ENCODE measurements at regions not wholly inside any gene's neighbourhood (a gene's known extent, or its start where the extent isn't known, plus 50 kb on each side); places are given as distances from the start of the nearest gene placed in this dataset.
"Not testable (repeated sequence)": the region's sequence is repeated elsewhere in the genome, so short reads cannot be mapped to it uniquely, and the experiment has no call there.

DNA sequence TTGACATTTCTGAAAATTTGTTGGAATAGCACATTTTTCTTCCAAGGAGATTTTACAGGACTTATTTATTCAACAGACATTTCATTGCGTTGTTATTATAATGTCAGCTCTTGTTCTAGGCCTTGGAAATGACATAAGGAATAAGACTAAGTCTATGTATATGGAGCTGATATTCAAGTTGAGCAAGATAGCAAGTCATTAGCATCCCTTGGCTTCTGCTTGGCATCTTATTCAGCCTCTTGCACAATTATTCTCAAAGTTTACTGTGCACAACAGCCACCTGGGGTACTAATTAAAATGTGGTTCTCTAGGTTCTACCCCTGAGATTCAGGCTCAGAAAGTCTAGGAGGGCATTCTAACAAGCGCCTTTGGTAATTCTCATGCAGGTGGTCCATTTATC is 304.8 kb upstream of the DDI1 start:
- DNase-seq (ENCODE audit: low read depth): no peak

DNA sequence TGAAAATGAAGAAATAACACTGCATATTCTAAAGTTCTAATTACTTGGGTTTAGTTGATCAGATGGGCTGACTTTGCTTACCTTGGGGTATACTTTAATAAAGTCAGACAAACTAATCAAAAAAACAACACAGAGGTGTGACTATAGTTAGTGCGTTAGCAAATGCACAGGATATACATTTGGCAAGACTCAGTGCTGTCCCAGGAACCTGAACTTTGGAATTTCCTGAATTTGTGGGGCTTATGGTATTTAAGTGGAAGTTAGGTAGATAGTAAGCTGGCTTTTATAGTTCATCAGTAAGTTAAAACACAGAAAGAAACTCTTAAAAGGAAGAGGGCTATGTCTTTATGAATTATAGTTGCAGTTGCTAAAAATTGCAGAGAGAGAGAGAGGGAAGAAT is 302.6 kb upstream of the DDI1 start:
- no peak for DNase-seq (ENCODE audit: low read depth)

DNA sequence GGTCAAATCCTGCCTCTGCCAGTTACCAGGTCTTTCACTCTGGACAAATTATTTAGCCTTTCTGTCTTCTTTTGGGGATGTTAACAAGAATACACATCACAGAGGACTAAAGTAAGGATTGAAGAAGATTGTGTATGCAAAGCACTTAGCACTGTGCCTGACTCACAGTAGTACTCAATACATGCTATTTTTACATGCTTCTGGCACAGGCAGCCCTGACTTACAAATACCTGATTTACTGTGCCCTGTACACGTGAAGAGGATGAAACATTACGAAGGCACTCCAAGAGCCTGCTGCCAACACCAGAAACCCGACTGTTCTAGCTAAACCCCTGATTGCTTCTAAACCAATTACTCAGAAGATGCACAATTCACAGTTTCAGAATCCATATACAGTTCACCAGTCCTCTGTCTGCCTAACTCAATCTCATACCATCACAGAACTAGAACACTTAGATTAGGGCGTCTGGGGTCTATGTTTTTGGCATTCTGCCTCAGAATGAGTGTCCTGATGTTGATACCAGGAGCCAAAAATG is 300.9 kb upstream of the DDI1 start:
- no peak for DNase-seq (ENCODE audit: low read depth)

DNA sequence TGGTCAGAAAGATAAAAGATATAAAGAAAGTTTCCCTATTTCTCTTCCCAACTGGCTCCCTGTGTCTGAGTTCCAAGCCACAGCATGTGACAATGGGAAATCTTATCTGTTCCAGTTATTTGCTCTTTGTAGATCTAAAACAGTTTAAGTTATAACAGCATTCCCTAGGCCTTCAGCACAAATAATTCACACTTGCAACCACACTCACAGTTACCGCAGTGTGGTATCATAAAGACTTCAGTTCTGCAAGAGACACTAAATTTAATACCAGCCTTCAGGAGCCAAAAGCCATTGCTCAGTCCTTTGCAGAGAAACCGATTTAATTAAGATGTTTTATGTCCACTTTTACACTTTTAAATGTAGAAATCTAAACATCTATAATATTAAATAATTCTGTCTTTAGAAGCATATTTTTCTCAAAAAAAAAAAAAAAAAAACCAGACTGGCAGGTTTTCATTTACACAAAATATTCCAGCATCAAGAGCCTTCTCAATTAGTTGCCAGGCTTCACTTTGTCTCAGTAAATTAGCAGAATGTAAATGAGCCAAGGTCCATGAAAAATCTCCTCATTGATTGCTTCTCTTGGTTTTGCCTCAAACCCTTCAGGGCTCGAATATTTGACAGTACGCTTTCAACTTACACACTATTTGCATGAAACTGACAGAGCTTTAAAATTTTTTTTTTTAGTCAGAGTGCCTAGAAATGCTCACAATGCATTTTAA is 300.0 kb upstream of the DDI1 start:
- no peak for DNase-seq (ENCODE audit: low read depth)

DNA sequence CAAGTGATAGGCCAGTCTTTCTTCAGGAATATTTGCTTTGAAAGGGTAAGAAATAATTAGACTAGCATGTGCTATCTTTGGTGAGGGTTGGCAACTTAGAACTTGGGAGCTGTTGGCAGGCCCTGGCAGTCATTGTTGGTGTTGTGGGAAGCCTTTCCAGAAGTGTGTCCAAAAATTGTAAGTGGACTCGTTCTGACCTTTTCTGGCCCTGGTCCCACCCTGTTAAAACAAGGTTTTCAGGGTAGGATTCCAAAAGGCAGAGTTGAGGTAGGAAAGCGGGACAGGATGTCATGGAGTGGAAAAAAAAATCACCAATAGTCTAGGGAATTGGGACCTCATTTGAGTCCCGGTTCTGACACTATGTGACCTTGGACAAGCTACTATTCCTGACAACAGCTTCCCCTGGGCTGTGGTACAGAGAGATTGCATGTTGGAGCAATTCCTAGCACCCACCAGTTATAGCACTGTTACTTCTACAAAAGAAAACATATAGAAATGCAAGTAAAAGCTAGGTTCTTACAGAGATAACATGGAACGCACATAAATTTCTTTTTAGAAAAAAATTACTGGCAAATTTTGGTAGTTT is 299.3 kb upstream of the DDI1 start:
- DNase-seq (ENCODE audit: low read depth): no peak

DNA sequence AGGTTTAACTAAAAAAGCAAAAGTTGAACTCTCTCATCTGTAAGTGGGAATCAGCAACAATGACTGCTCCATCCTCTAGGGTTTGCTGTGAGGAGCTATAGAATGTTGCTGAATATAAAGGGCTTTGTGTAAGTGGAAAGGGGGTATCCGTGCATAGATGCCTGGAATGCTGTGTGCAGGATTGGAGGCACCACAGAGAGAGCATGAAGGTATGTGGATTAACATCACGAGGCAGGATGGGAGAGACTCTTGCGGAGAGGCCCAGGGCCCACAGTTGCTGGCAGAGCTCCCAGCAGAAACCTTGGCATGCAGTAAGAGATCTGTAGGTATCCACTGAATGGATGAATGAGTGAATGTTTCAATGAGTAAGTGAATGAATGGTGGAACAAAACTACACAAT is 298.7 kb upstream of the DDI1 start:
- DNase-seq (ENCODE audit: low read depth): no peak

DNA sequence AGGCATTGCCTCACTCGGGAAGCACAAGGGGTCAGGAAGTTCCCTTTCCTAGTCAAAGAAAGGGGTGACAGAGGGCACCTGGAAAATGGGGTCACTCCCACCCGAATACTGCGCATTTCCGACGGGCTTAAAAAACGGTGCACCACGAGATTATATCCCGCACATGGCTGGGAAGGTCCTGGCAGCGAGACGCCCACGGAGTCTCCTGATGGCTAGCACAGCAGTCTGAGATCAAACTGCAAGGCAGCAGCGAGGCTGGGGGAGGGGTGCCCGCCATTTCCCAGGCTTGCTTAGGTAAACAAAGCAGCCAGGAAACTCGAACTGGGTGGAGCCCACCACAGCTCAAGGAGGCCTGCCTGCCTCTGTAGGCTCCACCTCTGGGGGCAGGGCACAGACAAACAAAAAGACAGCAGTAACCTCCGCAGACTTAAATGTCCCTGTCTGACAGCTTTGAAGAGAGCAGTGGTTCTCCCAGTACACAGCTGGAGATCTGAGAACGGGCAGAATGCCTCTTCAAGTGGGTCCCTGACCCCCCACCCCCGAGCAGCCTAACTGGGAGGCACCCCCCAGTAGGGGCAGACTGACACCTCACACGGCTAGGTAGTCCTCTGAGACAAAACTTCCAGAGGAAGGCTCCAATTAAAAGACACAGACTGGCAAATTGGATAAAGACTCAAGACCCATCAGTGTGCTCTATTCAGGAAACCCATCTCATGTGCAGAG is 297.2 kb upstream of the DDI1 start:
- not testable (repeated sequence) for DNase-seq (ENCODE audit: low read depth)

DNA sequence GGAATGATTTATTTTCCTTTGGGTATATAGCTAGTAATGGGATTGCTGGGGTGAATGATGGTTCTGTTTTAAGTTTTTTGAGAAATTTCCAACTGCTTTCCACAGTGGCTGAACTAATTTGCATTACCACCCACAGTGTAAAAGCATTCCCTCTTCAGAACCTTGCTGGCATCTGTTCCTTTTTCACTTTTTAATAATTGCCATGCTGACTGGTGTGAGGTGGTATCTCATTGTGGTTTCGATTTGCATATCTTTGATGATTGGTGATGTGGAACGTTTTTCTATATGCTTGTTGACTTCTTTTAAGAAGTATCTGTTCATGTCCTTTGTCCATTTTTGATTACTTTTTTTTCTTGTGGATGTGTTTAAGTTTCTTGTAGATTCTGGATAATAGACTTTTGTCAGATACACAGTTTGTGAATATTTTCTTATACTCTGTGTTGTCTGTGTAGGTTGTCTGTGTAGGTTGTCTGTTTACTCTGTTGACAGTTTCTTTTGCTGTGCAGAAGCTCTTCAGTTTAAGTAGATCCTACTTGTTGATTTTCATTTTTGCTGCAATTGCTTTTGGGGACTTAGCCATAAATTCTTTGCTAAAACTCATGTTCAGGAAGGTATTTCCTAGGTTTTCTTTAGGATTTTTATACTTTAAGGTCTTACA is 291.8 kb upstream of the DDI1 start:
- DNase-seq (ENCODE audit: low read depth): no peak

DNA sequence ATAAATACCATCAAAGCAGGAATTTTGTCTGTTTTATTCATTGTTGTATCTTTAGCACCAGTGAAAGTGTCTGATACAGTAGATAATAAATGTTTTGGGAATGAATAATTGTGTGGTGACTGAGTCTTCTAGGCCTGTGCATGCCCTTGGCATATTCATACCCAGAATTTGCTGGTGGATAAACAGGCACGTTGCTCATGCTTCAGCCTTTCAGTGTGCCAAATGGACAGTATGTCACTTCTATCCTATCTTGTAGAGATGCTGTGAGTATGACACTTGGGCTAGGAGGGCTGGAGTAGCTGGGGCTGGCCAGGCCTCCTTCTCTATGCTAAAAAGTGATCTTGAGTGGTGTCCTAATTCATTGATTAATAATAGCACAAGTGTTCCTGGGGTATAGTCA is 287.3 kb upstream of the DDI1 start:
- DNase-seq (ENCODE audit: low read depth): no peak

DNA sequence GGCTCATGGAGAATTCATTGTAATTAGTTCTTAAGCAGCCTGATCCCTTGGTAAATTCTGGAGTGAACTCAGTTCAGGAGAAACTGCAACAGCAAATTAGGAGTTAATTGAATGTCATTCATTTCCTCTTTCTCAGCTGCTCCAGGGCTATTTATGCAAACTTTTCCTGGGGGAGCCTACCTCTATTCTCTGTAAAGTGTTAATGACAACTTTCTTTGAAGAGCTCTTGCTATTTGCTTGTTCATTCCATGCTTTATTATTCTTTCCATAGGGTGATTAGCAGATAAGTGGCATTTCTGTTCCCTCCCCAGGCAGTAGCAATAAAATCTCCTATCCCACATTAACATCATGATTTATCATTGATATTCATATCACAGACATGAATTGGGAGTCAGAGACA is 267.6 kb upstream of the DDI1 start:
- no peak for DNase-seq (ENCODE audit: low read depth)

DNA sequence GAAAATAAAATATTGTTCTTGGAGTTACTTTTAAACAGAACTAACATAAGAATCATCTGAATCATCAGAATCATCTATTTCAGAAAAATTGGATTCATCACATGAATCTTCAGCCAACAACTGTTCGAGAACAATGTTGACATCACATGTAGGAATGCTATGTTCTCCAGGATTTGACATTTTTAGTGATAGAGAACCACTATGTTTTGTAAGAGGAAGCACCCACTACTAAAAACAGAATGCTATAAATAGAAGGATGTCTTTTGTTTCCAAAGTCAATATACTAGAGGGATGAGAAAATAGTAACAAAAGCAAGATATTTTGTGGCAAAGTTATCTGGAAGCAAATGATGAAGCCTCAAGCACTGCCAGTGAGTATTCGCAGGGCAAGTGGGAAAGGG is 263.4 kb upstream of the DDI1 start:
- no peak for DNase-seq (ENCODE audit: low read depth)

DNA sequence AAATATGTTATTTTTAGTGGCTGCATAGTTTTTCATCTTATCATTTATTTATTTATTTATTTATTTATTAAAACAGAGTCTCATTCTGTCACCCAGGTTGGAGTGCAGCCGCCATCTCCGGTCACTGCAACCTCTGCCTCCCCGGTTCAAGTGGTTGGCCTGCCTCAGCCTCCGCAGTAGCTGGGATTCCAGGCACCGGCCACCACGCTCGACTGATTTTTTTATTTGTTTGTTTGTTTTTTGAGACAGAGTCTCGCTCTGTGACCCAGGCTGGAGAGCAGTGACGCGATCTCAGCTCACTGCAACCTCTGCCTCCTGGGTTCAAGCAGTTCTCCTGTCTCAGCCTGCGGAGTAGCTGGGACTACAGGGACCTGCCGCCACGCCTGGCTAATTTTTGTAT is 262.9 kb upstream of the DDI1 start:
- DNase-seq (ENCODE audit: low read depth): no peak

DNA sequence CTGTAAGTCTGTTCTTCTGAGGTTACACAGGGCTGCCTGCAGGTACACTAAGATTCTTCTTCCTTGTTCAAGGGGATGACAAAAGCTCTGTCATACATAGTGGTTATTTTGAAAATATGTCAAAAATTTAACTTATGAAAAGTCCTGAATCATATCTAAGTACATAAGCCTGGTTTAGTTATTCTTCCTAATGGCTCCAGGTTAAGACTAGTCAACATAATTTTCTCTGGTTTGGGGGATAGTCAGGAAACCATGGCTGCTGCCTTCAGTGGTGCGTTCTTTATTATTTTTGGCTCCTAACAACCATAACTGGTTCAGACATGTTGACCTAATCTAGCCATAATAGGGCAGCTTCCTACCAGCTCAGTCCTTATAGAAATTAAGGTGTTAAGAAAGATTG is 257.4 kb upstream of the DDI1 start:
- DNase-seq (ENCODE audit: low read depth): no peak

DNA sequence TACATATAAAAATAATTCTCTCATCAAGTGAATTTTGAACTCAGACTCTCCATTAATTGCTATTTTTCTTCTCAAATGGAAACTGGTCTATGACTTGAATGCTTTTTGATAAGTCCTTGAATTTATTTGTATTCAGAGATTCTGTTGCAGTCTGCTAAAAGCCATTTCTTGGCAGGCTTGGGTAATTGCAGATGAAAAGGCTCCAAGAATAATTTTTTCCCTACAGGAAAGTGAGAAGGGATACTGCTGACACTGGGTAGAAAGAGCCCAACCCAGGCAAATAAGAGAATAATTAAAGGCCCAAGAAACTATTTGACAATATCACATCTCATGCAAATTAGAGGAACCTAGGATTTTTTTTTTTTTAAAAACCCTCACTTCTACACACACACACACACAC is 246.5 kb upstream of the DDI1 start:
- no peak for DNase-seq (ENCODE audit: low read depth)

DNA sequence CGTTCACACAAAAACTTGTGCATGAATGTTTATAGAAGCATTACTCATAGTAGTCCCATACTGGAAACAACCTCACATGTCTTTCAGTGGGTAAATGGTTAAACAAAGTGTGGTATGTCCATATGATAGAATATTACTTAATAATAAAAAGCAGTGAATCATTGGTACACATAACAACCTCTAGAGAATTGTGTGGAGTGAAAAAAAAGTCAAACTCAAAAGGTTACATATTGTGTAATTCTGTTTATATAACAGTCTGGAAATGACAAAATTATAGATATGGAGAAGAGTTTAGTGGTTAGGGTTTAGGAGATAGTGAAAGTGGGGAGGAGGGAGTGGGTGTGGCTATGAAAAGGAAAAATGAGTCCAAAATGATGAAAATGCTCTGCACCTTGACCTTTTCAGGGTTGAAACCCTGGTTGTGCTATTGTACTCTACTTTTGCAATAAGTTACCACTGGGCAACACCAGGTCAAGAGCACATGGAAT is 243.4 kb upstream of the DDI1 start:
- DNase-seq (ENCODE audit: low read depth): no peak

DNA sequence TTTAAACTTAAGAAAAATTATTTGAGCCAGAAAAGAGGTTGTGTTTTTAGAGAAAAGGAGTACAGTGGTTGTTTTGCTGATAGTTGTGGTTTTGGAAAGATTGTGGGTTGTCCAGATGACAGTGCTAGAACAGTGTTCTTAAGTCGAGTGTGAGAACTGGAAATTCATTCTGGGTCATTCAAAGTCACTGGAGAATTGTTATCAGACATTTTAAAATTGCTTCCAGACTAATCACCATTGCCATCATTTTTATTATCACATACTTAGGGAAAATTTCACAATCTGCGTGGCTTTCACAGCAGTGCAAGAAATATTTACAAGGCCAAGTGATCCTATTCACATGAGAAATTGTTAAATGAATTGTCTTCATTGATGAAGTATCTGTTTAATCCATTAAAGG is 242.2 kb upstream of the DDI1 start:
- DNase-seq (ENCODE audit: low read depth): no peak

DNA sequence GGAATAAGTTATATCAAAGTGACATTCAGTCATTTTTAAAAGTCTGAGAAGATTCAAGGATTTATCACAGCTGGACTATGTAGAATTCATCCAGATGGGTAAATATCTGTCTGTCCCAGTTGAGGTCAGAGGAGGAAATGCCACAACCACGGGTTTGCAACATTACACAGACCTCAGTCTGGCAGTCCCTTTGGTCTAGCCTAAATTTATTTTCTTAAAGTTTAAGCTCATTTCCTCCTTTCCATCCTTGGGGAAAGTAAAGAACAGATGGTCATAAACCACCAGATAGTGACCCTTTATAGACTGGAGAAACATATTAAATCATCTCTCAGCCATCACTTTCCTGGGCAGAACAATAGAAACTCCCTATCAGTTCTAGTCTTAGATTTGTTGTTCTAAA is 238.4 kb upstream of the DDI1 start:
- no peak for DNase-seq (ENCODE audit: low read depth)

DNA sequence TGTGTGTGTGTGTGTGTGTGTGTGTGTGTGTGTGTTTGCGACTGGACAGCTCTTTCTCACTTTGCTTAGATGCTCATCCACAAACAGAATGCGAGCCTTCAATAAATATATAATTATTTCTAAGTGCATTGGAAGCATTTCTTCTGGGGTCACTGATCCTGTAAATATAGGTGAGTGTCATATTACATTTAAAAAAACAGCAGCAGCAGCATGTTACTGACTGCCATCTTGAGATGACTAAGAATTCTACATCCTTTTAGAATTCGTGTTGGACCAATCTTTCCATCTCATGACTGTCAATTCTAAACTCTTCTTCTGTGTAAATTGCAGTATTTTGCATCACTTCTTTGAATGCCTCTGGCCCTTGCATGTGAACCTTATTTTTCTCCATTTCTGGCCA is 238.0 kb upstream of the DDI1 start:
- DNase-seq (ENCODE audit: low read depth): no peak

DNA sequence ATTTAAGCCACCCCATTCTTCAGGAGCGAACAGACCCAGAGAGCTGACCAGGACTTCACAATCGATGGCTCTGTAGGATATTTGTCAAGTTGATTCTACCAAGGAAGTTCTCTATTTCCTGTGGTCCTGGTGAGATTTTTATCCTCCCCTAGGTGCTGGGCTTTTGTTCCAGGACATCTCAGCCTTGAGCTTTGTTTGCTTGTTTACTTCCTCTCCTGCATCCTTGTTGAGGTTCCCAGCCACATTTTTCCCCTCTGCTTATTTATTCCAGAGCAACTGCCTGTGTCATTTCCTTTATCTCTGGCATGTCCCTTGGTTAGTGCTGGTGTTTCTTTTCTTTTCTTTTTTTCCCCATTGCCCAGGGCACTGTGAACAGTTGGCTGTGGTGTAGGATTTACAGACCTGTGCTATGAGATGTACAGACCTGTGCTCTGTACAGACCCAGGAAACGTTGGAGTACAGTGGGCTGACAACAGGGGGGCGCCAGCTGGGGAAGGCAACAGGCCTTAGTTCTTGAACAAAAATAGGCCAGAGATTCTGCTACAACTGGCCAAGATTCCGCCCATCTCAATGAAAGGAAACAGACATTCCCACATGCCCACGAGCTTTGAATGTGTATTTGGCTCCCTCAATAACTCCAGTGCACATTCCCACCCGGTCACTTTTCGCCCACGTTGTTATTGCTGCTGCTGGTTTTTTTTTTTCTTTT is 235.9 kb upstream of the DDI1 start:
- DNase-seq (ENCODE audit: low read depth): no peak

DNA sequence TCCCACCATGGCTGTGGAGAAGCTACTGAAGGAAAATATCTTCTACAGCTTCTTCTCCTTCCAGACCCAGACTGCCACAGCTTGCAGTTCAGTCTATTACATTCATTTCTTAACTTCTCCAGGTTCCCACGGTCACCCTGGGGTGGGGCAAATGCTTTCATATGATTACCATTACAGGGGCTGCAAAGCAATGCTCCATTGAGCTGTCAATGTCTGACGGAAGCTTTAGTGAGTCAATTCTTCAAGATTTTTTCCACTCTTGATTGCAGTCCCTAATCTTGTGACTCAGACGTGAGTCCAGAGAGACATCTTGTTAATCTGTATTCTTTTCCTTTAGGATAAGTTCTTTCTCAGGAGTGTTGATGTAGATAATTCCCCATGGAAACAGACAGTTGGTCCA is 233.4 kb upstream of the DDI1 start:
- DNase-seq (ENCODE audit: low read depth): no peak

DNA sequence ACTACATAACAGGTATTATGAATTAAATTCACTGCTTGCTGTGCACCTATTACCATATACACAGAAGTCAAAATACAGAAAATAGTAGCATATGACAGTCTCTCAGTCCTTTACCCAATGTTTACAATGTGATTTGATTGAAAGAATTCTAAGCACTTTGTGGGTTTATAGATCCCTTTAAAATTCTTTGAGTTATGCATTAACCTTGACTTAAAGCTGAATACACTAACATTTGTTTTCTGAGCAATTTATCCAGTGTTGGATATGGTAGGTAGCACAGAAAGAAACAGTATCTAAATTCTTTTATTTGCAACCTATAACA is 230.8 kb upstream of the DDI1 start:
- no peak for DNase-seq (ENCODE audit: low read depth)

Measured in activated T-helper 1 cell treated with Interleukin-2 at 50 U/mL for 16 hours (primary cell).